IMR-90 (cell line): ENCODE measurements at regions not wholly inside any gene's neighbourhood (a gene's known extent, or its start where the extent isn't known, plus 50 kb on each side); places are given as distances from the start of the nearest gene placed in this dataset.

Source experiments
- ATAC-seq: fragments of 200-7000 bp; cut with Tn5 transposase; 2 replicates; pipeline ENCODE4 v1.9.1; 2020; ENCODE audit warnings: low read depth, mild to moderate bottlenecking, moderate library complexity
- BruUV-seq: library from RNA; stranded (reverse); fragments of 400-500 nt; replicated peaks from 2 replicates; lab custom pipeline; 2021; lab: Mats Ljungman, UMichigan
- CTCF ChIA-PET: fragments of 300-600 bp; formaldehyde crosslinking; extraction: SDS; loops from one replicate; lab custom pipeline; 2021; ENCODE audit warnings: antibody characterized with exemption; lab: Yijun Ruan, JAX
- POLR2A ChIA-PET: fragments of 300-600 bp; sonication (Branson Sonifier 250); formaldehyde crosslinking; loops from one replicate; lab custom pipeline; 2022; ENCODE audit warnings: antibody characterized with exemption; ENCODE audit not compliant: unreplicated experiment; lab: Charles Lee
- DNase-seq: peaks from one replicate; pipeline ENCODE4 v3.0.0; 2013
- H2AFZ ChIP-seq: replicated peaks from 2 replicates; pipeline ENCODE3; 2013; ENCODE audit warnings: low read length, mild to moderate bottlenecking; ENCODE audit not compliant: poor library complexity
- H2AK5ac ChIP-seq: 2 replicates; pipeline ENCODE4 v1.6.1; 2013; ENCODE audit warnings: low read depth, low read length, inconsistent platforms
- H2AK9ac ChIP-seq: replicated peaks from 2 replicates; pipeline ENCODE3; 2013; ENCODE audit warnings: mild to moderate bottlenecking, low read depth, low read length, moderate library complexity; ENCODE audit not compliant: poor library complexity
- H2BK120ac ChIP-seq: 2 replicates; pipeline ENCODE4 v1.6.1; 2013; ENCODE audit warnings: low read depth, low read length, inconsistent platforms
- H2BK15ac ChIP-seq: 3 replicates; pipeline ENCODE4 v1.6.1; 2013; ENCODE audit warnings: low read depth, low read length, inconsistent platforms
- H2BK20ac ChIP-seq: 2 replicates; pipeline ENCODE4 v1.6.1; 2013; ENCODE audit warnings: low read depth, mild to moderate bottlenecking, inconsistent platforms, low read length, moderate library complexity
- H2BK5ac ChIP-seq: 2 replicates; pipeline ENCODE4 v1.6.1; 2013; ENCODE audit warnings: mild to moderate bottlenecking, low read depth, low read length, inconsistent platforms; ENCODE audit not compliant: poor library complexity, severe bottlenecking
- H3K14ac ChIP-seq: replicated peaks from 2 replicates; pipeline ENCODE4 v1.6.1; 2013; ENCODE audit warnings: low read depth, low read length, inconsistent platforms
- H3K18ac ChIP-seq: 2 replicates; pipeline ENCODE4 v1.6.1; 2013; ENCODE audit warnings: low read depth, low read length, control low read depth
- H3K23ac ChIP-seq: 2 replicates; pipeline ENCODE4 v1.6.1; 2013; ENCODE audit warnings: low read depth, low read length, inconsistent platforms
- H3K27ac ChIP-seq: 2 replicates; pipeline ENCODE4 v1.5.1; 2013; ENCODE audit warnings: mild to moderate bottlenecking, control low read depth, low read length; ENCODE audit not compliant: insufficient read depth
- H3K27me3 ChIP-seq: 2 replicates; pipeline ENCODE4 v1.6.1; 2013; ENCODE audit warnings: low read length; ENCODE audit not compliant: control insufficient read depth, insufficient read depth
- H3K36me3 ChIP-seq: 2 replicates; pipeline ENCODE4 v1.6.1; 2013; ENCODE audit warnings: low read length, mixed read lengths; ENCODE audit not compliant: control insufficient read depth, insufficient read depth
- H3K4ac ChIP-seq: 2 replicates; pipeline ENCODE4 v1.6.1; 2013; ENCODE audit warnings: low read depth, low read length, inconsistent platforms
- H3K4me1 ChIP-seq: 2 replicates; pipeline ENCODE4 v1.6.1; 2013; ENCODE audit warnings: low read length, mixed read lengths; ENCODE audit not compliant: control insufficient read depth, insufficient read depth
- H3K4me2 ChIP-seq: 2 replicates; pipeline ENCODE4 v1.6.1; 2013; ENCODE audit warnings: low read depth, mild to moderate bottlenecking, control low read depth, low read length, moderate library complexity
- H3K4me3 ChIP-seq: 2 replicates; pipeline ENCODE4 v1.5.1; 2013; ENCODE audit warnings: low read depth, mild to moderate bottlenecking, control low read depth, low read length, moderate library complexity; ENCODE audit not compliant: insufficient read depth
- H3K56ac ChIP-seq: 2 replicates; pipeline ENCODE4 v1.6.1; 2013; ENCODE audit warnings: low read length, inconsistent platforms; ENCODE audit not compliant: insufficient read depth; ENCODE audit errors: extremely low read depth
- H3K79me1 ChIP-seq, 2 experiments: 2 replicates each; pipeline ENCODE4 v1.6.1; 2013; ENCODE audit warnings: low read length in 2 of 2, inconsistent platforms in 1 of 2, low read depth in 1 of 2
- H3K9ac ChIP-seq: 2 replicates; pipeline ENCODE4 v1.6.1; 2013; ENCODE audit warnings: low read depth, low read length, control low read depth
- H3K9me1 ChIP-seq: 2 replicates; pipeline ENCODE4 v1.6.1; 2013; ENCODE audit warnings: low read length, inconsistent platforms; ENCODE audit not compliant: insufficient read depth
- H3K9me3 ChIP-seq: 2 replicates; pipeline ENCODE4 v1.6.1; 2013; ENCODE audit warnings: low read length; ENCODE audit not compliant: control insufficient read depth, insufficient read depth
- H4K20me1 ChIP-seq: 2 replicates; pipeline ENCODE4 v1.6.1; 2013; ENCODE audit warnings: low read length, inconsistent platforms; ENCODE audit not compliant: insufficient read depth
- H4K5ac ChIP-seq: 2 replicates; pipeline ENCODE4 v1.6.1; 2013; ENCODE audit warnings: mild to moderate bottlenecking, low read depth, low read length, control low read depth
- H4K8ac ChIP-seq, 2 experiments: 2 replicates each; pipeline ENCODE4 v1.6.1; 2013; ENCODE audit warnings: low read depth in 2 of 2, low read length in 2 of 2, control low read depth in 1 of 2, inconsistent platforms in 1 of 2
- H4K91ac ChIP-seq: 2 replicates; pipeline ENCODE4 v1.6.1; 2013; ENCODE audit warnings: low read depth, low read length, inconsistent platforms; ENCODE audit not compliant: insufficient read depth
- MAFK ChIP-seq: IDR thresholded peaks from 2 replicates; pipeline ENCODE4 v1.6.1; 2012; ENCODE audit warnings: low read depth, low read length, improper control_type of control experiment
- POLR2A ChIP-seq: IDR thresholded peaks from 2 replicates; pipeline ENCODE4 v1.6.1; 2012; ENCODE audit warnings: mild to moderate bottlenecking, low read depth, low read length
- RCOR1 ChIP-seq: IDR thresholded peaks from 2 replicates; pipeline ENCODE4 v1.6.1; 2012; ENCODE audit warnings: mild to moderate bottlenecking, low read length, improper control_type of control experiment; ENCODE audit not compliant: insufficient replicate concordance
- SMC3 ChIP-seq: fragments of 150-350 bp; IDR thresholded peaks from 2 replicates; pipeline ENCODE4 v1.6.1; 2016; ENCODE audit warnings: low read depth, mild to moderate bottlenecking, antibody characterized with exemption, low read length, moderate library complexity
- WGBS, 2 experiments: methylation state at CpG; one replicate each; pipeline versions ENCODE4 v1.1.5 to v1.1.7; 2013; ENCODE audit warnings: missing lambda C conversion rate in 2 of 2; ENCODE audit not compliant: insufficient read length in 1 of 2; ENCODE audit errors: extremely low coverage in 2 of 2; 5-methylcytosine and 5-hydroxymethylcytosine counted together
- dilution Hi-C: fragments of 300-500 bp; cut with HindIII; formaldehyde crosslinking; loops from one replicate; pipeline ENCODE4 v1.14.3; 2018; ENCODE audit warnings: low sequenced_read_pairs; ENCODE audit not compliant: unreplicated experiment
- in situ Hi-C: fragments of 300-500 bp; cut with MboI; formaldehyde crosslinking; loops from 3 replicates; pipeline ENCODE4 v1.14.3; 2019; ENCODE audit warnings: low sequenced_read_pairs, inconsistent platforms, mixed read lengths
- intact Hi-C: fragments of 100-400 bp; cut with micrococcal nuclease; formaldehyde crosslinking; loops from 2 replicates; pipeline ENCODE4 v1.10.0; 2022
- TF ChIP-seq, protein P1 (sequence below): conservative IDR thresholded peaks from 2 replicates; pipeline ENCODE4 v1.5.1; 2012; ENCODE audit warnings: mild to moderate bottlenecking, low read depth, low read length, improper control_type of control experiment
- TF ChIP-seq, protein P2 (sequence below): fragments of 150-350 bp; IDR thresholded peaks from 2 replicates; pipeline ENCODE4 v1.6.1; 2016; ENCODE audit warnings: low read depth, mild to moderate bottlenecking, low read length, moderate library complexity, borderline replicate concordance

DNA sequence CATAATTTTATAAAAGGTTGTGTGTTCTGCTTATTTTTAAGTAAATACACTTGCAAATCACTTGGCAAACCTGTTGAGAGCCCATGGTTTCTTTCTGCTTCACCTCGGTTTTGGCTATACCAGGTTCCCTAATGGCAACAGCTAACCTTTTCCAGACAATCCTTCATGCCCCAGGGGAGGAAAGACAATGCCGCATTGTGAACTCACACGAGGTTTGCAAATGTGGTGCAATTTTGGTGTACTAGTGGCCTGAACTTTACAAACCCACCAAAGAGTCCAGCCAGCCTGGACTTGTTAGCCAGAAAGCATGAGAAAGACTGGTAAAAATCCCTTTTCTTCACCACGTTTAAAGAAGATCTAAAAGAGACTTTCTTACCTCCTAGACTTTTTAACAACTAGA is 84.8 kb upstream of the SOX4 start:
- Histone ChIP-seq H2AK9ac (no peak overlapping the region), H2AK5ac (no peak overlapping the region), H2BK15ac (no peak overlapping the region), H3K4ac (no peak overlapping the region), H3K9ac (no peak overlapping the region), H4K8ac (no peak overlapping the region), H3K27ac (no peak overlapping the region), H3K9me3 (no peaks in the 10 kb centered on the region), H3K4me1 (no peaks in the 10 kb centered on the region), H3K79me1 (no peaks in the 10 kb centered on the region), H2BK20ac (no peak overlapping the region), H3K36me3 (no peaks in the 10 kb centered on the region), H3K18ac (no peak overlapping the region), H2BK5ac (no peak overlapping the region), H3K14ac (no peak overlapping the region), H4K91ac (no peak overlapping the region), H3K4me2 (no peak overlapping the region), H3K9me1 (no peaks in the 10 kb centered on the region), H2BK120ac (no peak overlapping the region), H3K27me3 (no peaks in the 10 kb centered on the region), H4K20me1 (no peaks in the 10 kb centered on the region), H3K56ac (no peak overlapping the region), H2AFZ (no peak overlapping the region), H3K23ac (no peak overlapping the region), H3K4me3 (no peak overlapping the region), H4K5ac (no peak overlapping the region)
- ChIA-PET POLR2A (no interaction called here), CTCF (no interaction called here)
- no CpG with 5 or more reads among the region's 4 CpGs for WGBS, 2 experiments
- intact Hi-C loops, result loop anchor here (10.0 kb wide), 1 partner anchor 634 kb away; no protein-coding TSS in a partner anchor
- TF ChIP-seq, protein P1, sequence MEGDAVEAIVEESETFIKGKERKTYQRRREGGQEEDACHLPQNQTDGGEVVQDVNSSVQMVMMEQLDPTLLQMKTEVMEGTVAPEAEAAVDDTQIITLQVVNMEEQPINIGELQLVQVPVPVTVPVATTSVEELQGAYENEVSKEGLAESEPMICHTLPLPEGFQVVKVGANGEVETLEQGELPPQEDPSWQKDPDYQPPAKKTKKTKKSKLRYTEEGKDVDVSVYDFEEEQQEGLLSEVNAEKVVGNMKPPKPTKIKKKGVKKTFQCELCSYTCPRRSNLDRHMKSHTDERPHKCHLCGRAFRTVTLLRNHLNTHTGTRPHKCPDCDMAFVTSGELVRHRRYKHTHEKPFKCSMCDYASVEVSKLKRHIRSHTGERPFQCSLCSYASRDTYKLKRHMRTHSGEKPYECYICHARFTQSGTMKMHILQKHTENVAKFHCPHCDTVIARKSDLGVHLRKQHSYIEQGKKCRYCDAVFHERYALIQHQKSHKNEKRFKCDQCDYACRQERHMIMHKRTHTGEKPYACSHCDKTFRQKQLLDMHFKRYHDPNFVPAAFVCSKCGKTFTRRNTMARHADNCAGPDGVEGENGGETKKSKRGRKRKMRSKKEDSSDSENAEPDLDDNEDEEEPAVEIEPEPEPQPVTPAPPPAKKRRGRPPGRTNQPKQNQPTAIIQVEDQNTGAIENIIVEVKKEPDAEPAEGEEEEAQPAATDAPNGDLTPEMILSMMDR, result no peak
- TF ChIP-seq POLR2A, result no peak
- no peak for TF ChIP-seq RCOR1
- TF ChIP-seq, protein P2, sequence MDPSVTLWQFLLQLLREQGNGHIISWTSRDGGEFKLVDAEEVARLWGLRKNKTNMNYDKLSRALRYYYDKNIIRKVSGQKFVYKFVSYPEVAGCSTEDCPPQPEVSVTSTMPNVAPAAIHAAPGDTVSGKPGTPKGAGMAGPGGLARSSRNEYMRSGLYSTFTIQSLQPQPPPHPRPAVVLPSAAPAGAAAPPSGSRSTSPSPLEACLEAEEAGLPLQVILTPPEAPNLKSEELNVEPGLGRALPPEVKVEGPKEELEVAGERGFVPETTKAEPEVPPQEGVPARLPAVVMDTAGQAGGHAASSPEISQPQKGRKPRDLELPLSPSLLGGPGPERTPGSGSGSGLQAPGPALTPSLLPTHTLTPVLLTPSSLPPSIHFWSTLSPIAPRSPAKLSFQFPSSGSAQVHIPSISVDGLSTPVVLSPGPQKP, result no peak
- no peak for TF ChIP-seq MAFK
- TF ChIP-seq SMC3, result no peak
- ATAC-seq (no peak), DNase-seq (no peak)
- dilution Hi-C loops, result no loop called here
- BruUV-seq, result no TSS peak
- in situ Hi-C loops, result no loop called here
